HT1080 (cell line): ENCODE measurements at regions not wholly inside any gene's neighbourhood (a gene's known extent, or its start where the extent isn't known, plus 50 kb on each side); places are given as distances from the start of the nearest gene placed in this dataset.
"Not testable (repeated sequence)": the region's sequence is repeated elsewhere in the genome, so short reads cannot be mapped to it uniquely, and the experiment has no call there.

Experiments used
- DNase-seq: peaks from one replicate; pipeline ENCODE4 v3.0.0-alpha.2; 2015; ENCODE audit warnings: low read depth

GRCh38 chr6:133047065-133047665 lies 194.0 kb upstream of the EYA4 start:
- DNase-seq = no peak

GRCh38 chr6:133047706-133048105 lies 193.5 kb upstream of the EYA4 start:
- no peak for DNase-seq

- no peak for DNase-seq
Observed at GRCh38 chr6:133051240-133051639, 189.9 kb upstream of the EYA4 start.

- DNase-seq = no peak
Observed at GRCh38 chr6:133052465-133052864, 188.7 kb upstream of the EYA4 start.

GRCh38 chr6:133055441-133055966 lies 185.7 kb upstream of the EYA4 start:
- no peak for DNase-seq

GRCh38 chr6:133057352-133057751 lies 183.8 kb upstream of the EYA4 start:
- DNase-seq = no peak

- peak; percentile 56 for DNase-seq
Observed at GRCh38 chr6:133062077-133062476, 179.1 kb upstream of the EYA4 start.

- DNase-seq = no peak
Observed at GRCh38 chr6:133062696-133063306, 178.4 kb upstream of the EYA4 start.

- no peak for DNase-seq
Observed at GRCh38 chr6:133067960-133068359, 173.2 kb upstream of the EYA4 start.

GRCh38 chr6:133070410-133071043 lies 170.6 kb upstream of the EYA4 start:
- DNase-seq = no peak

- peak; percentile 64 for DNase-seq
Observed at GRCh38 chr6:133079901-133080300, 161.3 kb upstream of the EYA4 start.

- DNase-seq = no peak
Observed at GRCh38 chr6:133083248-133083967, 157.7 kb upstream of the EYA4 start.

GRCh38 chr6:133085471-133085870 lies 155.7 kb upstream of the EYA4 start:
- DNase-seq = no peak

- DNase-seq = no peak
Observed at GRCh38 chr6:133085896-133086295, 155.3 kb upstream of the EYA4 start.

GRCh38 chr6:133088931-133089695 lies 152.0 kb upstream of the EYA4 start:
- no peak for DNase-seq

GRCh38 chr6:133092199-133092598 lies 149.0 kb upstream of the EYA4 start:
- DNase-seq = no peak

- DNase-seq = no peak
Observed at GRCh38 chr6:133092771-133093170, 148.4 kb upstream of the EYA4 start.

GRCh38 chr6:133093211-133093610 lies 147.9 kb upstream of the EYA4 start:
- DNase-seq = not testable (repeated sequence)

GRCh38 chr6:133093956-133094355 lies 147.2 kb upstream of the EYA4 start:
- DNase-seq = no peak

- DNase-seq = peak; percentile 15
Observed at GRCh38 chr6:133097208-133097607, 143.9 kb upstream of the EYA4 start.

GRCh38 chr6:133099573-133099972 lies 141.6 kb upstream of the EYA4 start:
- DNase-seq = peak; percentile 97
